HG03571 (cell line): ENCODE measurements at regions not wholly inside any gene's neighbourhood (a gene's known extent, or its start where the extent isn't known, plus 50 kb on each side); places are given as distances from the start of the nearest gene placed in this dataset.
A peak's percentile ranks its signal among the peaks of the same experiment; 100 is the strongest.

Source experiments
- ATAC-seq: cut with Tn5 transposase; IDR thresholded peaks from one replicate; pipeline ENCODE4 v1.9.1; 2021; ENCODE audit not compliant: unreplicated experiment

DNA sequence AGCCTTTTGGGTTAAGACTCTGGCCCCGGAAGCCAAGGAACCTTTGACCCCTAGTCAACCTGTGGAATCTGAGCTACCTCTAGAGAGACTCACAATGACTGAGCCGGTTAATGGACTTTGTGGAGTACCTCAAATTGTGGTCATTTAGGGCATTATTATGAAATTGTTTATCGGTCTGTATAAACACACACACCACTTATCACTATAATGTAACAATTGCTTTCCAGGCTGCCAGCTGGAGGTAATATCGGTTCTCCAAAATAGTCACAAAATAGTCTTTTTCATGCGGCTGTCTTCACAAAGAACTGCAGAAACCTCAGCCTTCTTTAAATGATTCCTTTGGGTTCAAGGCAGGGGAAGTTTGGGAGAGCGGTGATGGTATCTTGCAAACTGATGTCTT, 144.2 kb downstream of the DACT1 start:
- no peak for ATAC-seq

DNA sequence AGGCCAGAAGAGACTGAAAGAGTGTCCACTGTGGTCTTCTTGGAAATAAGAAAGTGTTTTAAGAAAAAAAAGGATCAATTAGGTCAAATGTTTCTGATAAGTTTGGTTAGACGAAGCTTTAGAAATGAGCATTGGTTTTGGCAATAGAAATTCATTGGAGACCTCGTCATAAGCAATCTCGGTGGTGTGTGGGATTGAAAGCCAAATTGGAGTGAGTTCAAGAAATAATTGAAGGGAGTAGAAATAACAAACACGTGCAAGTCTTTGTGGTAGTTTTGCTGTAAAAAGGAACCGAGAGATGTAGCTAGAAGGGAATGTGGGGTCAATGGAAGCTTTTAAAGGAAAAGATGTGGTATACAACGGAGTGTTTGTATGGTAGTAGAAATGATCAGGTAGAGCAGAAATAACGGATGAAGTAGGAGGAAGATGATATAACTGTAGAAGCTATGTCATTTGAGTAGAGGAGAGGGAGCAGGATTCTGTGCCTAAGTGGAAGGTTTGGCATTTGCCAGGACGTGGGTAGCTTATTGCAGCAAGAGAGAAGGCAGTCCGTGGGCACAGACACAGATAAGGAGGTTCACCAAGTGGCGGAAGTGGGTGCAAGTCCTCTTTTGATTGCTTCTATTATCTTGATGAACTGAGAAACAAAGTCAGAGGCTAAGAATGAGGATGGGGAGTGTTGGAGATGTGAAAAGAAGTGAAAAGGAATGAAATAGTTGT, 146.2 kb downstream of the DACT1 start:
- no peak for ATAC-seq

DNA sequence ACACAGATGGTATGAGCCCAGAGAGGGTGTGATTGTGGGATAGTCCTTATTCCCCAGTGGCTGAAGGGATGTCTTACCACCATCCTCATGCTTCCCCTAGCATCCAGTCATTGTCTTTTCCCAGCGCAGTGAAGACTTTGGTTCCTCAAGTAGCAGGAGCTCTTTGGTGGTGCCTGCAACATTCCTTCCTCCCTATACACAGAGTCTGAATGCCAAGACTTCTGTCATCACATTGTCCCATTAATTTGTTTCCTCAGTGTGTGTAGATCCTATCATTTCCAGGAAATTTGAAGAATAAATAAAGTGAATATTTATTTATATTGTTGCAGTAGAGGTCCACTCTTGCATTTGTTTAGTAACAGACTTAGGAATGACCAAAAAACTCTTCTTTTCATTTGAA, 147.2 kb downstream of the DACT1 start:
- ATAC-seq = no peak

DNA sequence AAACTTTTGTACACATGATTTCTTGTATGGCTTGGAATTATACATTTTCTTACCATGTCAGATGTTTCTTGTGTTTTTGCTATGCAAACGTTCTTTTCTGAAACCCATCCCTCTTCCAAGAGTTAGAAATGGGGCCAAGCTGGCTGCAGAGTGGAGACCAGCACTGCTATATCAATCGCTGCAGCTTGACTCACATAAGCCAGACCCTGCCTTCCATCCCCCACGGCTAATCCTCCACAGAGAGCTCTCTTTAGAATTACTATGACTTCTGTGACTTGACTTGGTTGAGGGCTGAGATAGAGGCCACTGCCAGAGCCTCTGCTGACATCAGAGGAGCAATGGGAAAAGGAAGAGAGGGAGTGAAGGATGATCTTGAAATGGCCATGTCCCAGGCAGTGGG, 147.9 kb downstream of the DACT1 start:
- ATAC-seq = no peak

DNA sequence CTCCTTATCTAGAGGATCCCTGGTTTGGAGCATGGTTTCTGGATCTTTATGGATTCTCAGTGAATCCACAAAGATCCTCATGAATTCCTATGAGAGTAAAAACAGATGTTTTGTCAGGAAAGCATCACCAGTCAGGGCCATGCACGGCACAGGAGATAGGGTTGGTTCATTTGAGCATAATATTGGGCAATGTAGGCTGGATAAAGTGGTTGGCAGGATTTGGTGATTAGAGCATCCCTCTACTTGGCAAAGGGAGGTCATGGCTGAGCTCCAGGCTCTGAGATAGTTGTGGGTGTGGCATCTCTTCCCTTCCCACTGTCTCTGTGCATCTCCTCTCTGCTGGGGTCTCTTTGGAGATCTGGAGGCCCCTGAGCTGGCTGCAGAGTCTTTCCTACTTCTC, 149.8 kb downstream of the DACT1 start:
- ATAC-seq = no peak

DNA sequence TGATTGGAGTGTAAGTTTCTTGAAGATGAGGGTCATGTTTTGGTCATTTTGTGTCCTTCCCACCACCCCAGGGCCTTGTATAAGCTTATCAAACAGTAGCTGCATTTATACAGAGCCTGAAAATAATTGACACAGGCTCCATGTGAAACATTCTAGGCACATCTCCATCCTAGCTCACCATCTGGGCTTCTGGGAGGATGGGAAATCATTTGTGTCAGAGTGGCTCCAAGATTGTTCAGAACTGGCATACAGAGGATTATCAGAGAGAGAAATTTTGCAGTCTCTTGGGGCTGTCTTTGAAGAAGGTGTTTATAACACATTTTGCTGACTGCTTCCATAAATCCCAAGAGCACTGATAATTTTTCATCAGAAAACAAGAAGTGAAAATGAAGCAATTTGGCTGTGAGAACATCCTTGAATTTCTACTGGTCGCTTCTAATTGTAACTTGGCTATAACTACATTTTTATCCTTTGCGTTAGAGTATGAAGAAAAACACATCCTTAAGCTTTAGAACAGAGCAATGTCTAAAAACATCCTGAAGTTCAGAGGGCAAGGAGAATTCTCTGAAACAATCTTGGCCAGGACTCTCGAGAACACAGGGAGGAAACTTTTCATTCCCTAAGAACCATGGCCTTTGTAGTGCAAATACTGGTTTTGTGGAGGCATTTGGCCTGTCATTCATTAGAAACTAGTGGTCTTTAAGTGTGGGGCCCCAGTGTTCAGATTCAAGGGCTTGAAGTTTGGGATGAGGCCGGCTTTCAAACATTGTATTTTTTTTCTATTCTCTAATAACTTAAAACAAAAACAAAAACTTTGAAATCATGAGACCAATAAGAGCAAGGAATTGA, 151.1 kb downstream of the DACT1 start:
- no peak for ATAC-seq

DNA sequence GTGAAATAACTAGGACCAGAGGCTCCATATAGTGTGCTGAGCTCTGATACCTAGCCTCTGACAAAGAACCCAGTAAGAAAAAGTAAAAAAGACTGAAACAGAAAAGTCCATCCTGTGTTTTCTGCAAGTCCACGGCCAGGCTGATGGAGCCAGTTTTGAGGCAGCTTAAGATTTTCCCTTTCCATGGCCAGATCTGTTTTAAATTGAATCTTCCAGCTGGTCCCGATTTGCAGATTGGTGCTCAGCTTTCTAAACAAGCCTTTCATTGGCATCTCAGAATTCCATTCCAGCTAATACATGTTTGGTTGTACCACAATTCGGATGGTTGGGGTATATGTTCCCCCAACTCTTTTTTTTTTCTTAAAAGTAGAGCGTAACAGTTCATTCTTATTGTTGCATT, 152.0 kb downstream of the DACT1 start:
- ATAC-seq = no peak

DNA sequence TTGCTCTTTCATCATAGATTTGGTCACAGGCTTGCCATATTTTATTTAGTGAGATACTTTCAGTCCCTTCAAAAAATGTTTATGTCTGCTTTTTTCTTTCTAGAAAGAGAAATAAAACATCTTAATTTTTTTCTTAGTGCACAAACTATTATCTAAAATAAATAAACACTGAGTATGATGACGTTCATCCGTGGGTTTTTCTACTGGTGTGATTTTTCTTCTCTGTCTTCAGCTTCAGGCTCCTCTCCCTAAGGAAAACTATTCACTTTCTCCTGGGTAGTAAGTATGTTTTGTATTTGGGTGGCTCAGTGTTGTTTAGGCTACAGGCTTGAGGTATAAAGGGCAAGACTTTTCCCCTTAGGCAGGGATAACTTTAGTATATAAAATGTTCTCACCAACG, 154.7 kb downstream of the DACT1 start:
- ATAC-seq = no peak

DNA sequence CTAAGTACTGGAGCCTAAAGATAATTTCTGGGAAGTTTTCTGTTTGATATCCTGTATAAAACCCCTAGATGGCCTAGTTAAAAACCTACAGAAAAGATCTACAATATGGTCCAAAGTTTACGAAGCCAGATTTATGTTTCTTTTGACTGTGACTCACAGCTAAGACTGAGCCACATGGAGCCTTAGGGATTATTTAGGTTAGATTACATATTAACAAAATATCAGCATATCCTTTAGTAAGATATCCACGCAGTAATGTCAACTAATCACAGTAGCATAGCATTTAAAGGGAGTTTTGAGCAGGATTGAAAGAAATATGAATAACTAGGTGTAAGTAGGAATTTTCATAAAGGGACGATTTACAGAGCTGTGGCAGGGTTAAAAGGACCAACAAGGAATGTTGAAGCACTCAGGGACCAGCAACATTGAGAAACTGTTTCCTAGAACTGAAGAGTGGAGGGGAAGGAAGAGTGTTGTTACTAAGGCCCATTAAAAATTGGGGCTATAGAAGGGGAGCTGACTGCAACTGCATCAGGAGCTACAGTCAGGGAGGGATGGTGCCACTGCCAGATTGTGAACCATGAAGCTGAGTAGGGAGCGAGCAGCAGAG, 155.5 kb downstream of the DACT1 start:
- no peak for ATAC-seq

DNA sequence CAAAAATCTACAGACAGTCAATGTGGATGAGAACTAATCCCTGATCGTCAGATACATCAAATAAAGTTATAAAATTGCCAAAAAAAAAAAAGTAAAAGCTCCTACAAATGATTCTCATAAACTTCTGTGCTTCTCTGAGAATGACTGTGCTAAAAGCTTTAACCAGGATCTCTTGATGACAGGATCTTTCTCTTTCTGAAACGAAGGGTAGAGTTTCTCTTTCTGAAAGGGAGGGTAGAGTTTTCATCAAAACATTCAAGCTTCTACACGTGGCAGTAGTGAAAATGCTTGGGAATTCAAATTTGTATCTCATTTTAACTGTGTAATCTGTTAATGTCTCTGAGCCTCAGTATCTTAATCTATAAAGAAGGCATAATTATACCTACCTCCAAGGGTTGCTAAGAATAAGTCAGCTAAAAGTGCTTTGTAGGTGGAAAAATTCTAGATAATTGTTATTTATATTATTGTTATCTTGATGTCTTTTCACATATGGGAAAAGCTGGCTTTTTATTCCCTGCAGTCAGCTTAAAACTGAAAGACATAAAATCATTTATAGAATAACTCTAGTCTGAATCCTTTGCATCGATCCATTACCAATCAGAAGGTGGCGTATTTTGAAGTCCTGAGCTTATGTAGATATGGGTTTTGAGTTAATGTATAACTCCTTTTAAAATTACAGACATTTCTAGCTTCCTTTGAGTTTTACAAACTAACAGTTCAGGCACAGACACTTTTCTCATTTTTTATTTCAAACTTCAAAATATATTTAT, 157.4 kb downstream of the DACT1 start:
- no peak for ATAC-seq

DNA sequence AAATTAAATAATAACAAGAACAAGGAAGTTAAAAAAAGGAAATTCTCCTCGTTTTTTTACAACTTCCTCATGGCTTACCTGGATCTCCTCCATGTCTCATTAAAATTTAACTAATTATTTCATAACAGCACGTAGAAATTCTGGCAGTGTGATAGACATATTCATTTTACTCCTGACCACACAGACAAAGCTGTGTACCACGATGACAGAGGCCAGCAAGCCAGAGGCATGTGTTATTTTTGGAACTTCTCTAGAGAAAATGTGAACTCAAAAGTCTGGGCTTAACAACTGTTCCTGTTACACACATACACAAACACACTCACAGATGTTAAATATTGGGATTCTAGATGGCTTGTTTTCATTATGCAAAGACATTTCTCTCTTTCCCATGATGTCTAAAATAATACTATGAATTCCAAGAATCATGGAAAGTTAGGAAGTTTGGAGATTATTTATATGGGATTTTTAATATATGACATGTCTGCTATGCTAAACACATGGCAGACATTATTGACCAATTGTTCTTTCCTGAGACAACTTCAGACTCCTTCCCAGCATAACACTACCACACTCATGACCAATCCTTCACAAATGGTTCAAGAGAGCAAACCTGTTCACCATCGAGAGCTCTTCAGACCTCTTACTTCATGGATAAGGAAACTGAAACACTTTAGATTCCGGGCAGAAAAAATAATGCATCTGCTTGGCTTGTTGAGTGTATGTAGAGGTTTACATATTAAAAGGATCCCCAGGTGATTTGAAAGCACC, 158.7 kb downstream of the DACT1 start:
- no peak for ATAC-seq

DNA sequence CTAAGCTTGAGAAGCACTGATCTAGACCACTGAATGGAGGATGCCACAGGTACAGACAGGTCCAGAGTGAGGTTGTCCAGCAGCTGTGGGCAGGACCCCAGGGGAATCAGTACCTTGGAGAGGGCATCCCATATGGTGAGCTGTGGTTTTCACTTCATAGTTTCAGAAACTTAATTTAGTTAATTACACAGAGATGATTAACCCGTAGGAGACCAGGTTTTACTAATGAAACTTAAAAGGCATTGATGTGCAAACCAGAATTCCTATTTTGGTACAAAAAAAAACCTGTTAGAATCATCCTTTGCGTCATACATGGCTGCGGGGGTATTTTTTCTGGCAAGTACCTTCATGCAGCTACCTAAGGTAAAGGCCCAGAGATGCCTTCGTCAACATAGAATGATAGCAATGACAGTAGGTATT, 159.3 kb downstream of the DACT1 start:
- peak; percentile 93 for ATAC-seq

DNA sequence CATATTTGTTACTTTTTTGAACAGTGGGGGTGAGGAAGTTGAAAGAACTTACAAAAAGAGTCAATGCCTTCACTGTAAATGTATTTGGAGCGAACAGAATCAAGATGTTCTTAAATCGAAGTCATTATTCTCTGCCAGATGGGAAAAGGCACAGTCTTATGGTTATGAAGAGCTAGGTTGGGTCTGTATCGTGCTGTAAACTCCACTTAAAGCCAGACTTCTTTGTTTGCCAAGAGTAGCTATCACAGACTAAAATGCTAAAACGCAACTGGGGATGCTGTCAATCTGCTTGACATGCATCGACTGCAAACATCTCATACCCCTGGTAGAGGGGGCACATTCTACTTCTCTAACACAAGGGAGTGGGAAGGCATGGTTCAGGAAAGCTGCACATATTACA, 160.4 kb downstream of the DACT1 start:
- ATAC-seq = no peak

DNA sequence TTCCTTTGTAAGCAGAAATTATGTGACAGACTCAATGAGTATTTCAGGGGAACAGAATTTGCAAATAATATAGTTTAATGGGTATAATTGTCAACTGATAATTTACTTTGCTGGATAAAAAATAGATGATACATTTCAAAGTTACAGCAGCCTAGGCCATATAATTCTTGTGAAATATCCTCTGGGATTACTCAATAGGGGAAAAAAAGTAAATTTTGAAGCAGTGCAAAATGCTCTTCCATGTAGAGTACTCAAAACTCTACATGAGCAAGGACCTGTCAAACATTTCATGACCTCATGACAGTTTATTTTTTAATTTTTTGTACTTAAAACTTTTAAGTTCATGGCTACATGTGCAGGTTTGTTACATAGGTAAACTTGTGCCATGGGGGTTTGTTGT, 163.3 kb downstream of the DACT1 start:
- ATAC-seq = no peak

DNA sequence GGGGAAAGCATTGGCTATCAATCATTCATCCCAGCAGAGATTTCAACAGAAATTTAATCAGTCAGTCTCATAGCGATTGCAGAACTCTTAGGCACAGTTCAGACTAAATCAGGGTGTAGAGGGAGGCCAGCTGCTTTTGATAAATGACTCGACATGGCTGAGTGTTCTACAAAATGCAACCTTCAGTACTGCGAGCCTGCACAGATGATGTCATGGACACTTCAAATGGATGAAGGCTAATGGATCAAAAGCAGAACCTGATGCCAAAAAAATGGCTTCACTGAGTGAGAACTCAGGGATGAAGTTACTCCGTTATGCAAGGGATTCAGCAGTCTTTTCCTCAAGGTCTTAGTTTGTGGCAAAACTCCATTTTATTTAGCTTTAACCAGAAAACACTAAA, 167.3 kb downstream of the DACT1 start:
- ATAC-seq = no peak

DNA sequence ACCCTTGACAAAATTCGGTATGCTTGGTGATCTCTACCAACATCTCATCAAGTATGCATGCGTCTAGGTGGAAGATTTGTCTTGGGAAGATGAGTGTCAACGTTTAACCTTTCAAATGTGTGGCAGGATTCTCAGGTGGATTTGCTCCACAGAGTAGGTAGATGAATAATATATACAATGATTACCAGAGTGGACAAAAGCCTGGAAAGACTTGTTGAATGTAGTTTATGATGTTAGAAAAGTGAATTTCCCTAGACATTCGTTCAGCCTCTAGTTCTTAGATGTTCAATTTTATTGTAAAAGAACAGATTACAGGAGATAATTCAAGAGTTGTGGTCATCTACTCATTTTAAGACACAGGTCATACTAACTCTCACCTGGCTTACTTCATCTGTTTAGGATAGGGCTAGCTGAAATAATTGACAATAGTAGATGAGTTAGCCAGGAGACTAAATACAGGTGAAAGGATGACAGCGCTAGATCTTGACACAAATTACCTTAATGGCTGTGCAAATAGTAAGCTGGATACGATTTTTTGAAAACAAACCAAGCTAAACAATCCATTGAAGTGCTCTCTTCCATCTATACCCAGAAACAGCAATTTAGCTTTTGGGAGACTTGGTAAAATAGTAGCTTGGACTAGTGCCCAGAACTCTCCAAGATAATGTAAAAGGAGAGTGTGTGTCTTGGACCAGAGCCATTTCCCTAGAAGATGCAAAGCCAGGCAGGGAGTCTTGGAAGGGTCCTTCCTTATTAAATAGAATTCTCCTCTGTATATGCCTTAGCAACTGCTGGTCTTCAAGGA, 168.0 kb downstream of the DACT1 start:
- ATAC-seq = no peak

DNA sequence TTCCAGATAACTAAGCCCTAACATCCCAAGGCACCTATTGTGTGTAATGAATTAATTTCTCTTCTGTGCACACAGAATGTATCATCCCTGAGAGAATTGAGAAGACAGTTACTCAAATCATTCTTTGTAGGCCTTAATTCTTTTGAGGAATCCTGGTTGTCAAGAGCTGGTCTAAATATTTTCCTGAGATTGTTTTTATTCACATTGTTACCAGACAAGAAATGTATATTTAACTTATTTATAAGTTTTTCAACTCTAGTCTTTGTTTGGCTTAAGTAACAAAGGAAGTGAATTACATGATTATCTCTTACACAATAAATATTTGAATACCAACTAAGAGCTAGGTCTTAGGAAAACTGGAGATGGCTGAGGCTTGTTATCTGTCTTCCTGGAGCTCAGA, 169.4 kb downstream of the DACT1 start:
- ATAC-seq = no peak

DNA sequence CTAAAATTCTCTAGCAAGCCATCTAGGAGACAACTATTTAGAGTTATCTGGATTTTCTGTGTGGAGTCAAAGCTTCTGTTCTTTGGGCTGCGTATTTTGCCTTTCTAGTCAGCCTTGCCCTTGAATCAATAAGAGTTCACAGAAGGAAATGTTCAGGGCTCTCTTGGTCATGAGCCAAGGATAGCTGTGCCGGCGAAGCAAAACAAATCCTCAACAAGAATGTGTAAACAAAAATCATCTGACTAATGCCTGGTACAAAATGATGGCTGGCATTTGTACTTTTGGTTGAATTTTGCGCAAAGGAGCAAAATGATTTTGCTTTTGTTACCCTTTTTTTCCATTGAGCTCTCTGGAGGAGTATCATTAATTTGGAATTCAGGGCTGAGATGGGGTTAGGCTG, 171.1 kb downstream of the DACT1 start:
- ATAC-seq = no peak

DNA sequence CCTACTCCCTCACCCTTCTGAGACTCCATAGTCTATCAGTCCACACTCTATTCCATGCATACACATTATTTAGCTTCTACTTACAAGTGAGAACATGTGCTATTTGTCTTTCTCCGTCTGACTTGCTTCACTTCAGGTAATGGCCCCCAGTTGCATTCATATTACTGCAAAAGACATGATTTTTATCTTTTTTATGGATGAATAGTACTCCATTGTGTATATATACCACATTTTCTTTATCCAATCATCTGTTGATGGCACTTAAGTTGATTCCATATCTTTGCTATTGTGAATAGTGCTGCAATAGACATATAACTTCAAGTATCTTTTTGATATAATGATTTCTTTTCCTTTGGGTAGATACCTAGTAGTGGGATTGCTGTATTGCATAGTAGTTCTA, 171.8 kb downstream of the DACT1 start:
- ATAC-seq = no peak
